H9 (cell line): ENCODE measurements at regions not wholly inside any gene's neighbourhood (a gene's known extent, or its start where the extent isn't known, plus 50 kb on each side); places are given as distances from the start of the nearest gene placed in this dataset.

Experiments
- DNase-seq: peaks from one replicate; pipeline ENCODE4 v3.0.0-alpha.2; 2017
- H2AFZ ChIP-seq: one replicate; pipeline ENCODE4 v1.6.1; 2013; ENCODE audit warnings: mild to moderate bottlenecking, low read length, control low read depth, moderate library complexity
- H2AK5ac ChIP-seq: 2 replicates; pipeline ENCODE4 v1.6.1; 2013; ENCODE audit warnings: low read length, control low read depth, mixed read lengths; ENCODE audit not compliant: insufficient read length
- H2BK120ac ChIP-seq: one replicate; pipeline ENCODE4 v1.6.1; 2013; ENCODE audit warnings: low read depth, mild to moderate bottlenecking, low read length, control low read depth, inconsistent platforms; ENCODE audit not compliant: poor library complexity, severe bottlenecking
- H2BK12ac ChIP-seq: 2 replicates; pipeline ENCODE4 v1.6.1; 2013; ENCODE audit warnings: low read length, control low read depth, mixed read lengths, low read depth; ENCODE audit not compliant: insufficient read length
- H2BK15ac ChIP-seq: 2 replicates; pipeline ENCODE4 v1.6.1; 2013; ENCODE audit warnings: low read depth, low read length, control low read depth
- H2BK20ac ChIP-seq: one replicate; pipeline ENCODE4 v1.6.1; 2013; ENCODE audit warnings: low read depth, mild to moderate bottlenecking, low read length, control low read depth, inconsistent platforms; ENCODE audit not compliant: poor library complexity, severe bottlenecking
- H2BK5ac ChIP-seq: 2 replicates; pipeline ENCODE4 v1.6.1; 2013; ENCODE audit warnings: low read length, control low read depth, mixed read lengths; ENCODE audit not compliant: insufficient read length
- H3K14ac ChIP-seq: 2 replicates; pipeline ENCODE4 v1.6.1; 2013; ENCODE audit warnings: low read length, control low read depth; ENCODE audit not compliant: insufficient read depth
- H3K18ac ChIP-seq: 2 replicates; pipeline ENCODE4 v1.6.1; 2013; ENCODE audit warnings: low read depth, mild to moderate bottlenecking, mixed read lengths, low read length, control low read depth; ENCODE audit not compliant: insufficient read length
- H3K23ac ChIP-seq: 2 replicates; pipeline ENCODE4 v1.6.1; 2013; ENCODE audit warnings: low read length, control low read depth, mixed read lengths, low read depth; ENCODE audit not compliant: insufficient read length
- H3K23me2 ChIP-seq: 2 replicates; pipeline ENCODE4 v1.6.1; 2013; ENCODE audit warnings: low read depth, mild to moderate bottlenecking, mixed read lengths, low read length, control low read depth; ENCODE audit not compliant: insufficient read length, poor library complexity, severe bottlenecking
- H3K27ac ChIP-seq: 2 replicates; pipeline ENCODE4 v1.5.1; 2013; ENCODE audit warnings: low read length, control low read depth, mixed read lengths, low read depth; ENCODE audit not compliant: insufficient read length
- H3K27me3 ChIP-seq: 2 replicates; pipeline ENCODE4 v1.6.1; 2013; ENCODE audit warnings: low read length, control low read depth, inconsistent platforms; ENCODE audit not compliant: insufficient read depth
- H3K4ac ChIP-seq: 2 replicates; pipeline ENCODE4 v1.6.1; 2013; ENCODE audit warnings: low read depth, mild to moderate bottlenecking, control low read depth, inconsistent platforms, low read length, moderate library complexity
- H3K4me1 ChIP-seq: 2 replicates; pipeline ENCODE4 v1.6.1; 2013; ENCODE audit warnings: low read length, control low read depth, inconsistent platforms; ENCODE audit not compliant: insufficient read depth
- H3K4me2 ChIP-seq: 2 replicates; pipeline ENCODE4 v1.6.1; 2013; ENCODE audit warnings: low read length, control low read depth, mixed read lengths; ENCODE audit not compliant: insufficient read length, insufficient read depth
- H3K56ac ChIP-seq: 2 replicates; pipeline ENCODE4 v1.6.1; 2013; ENCODE audit warnings: low read depth, mild to moderate bottlenecking, mixed read lengths, low read length, control low read depth; ENCODE audit not compliant: insufficient read length
- H3K79me1 ChIP-seq: 2 replicates; pipeline ENCODE4 v1.6.1; 2013; ENCODE audit warnings: low read depth, mild to moderate bottlenecking, moderate library complexity, low read length, control low read depth, inconsistent platforms; ENCODE audit not compliant: insufficient read depth, poor library complexity, severe bottlenecking
- H3K79me2 ChIP-seq: 2 replicates; pipeline ENCODE4 v1.6.1; 2013; ENCODE audit warnings: low read length, control low read depth, inconsistent platforms; ENCODE audit not compliant: insufficient read depth
- H3K9ac ChIP-seq: 2 replicates; pipeline ENCODE4 v1.6.1; 2013; ENCODE audit warnings: low read length, control low read depth, mixed read lengths; ENCODE audit not compliant: insufficient read length; ENCODE audit errors: extremely low read depth
- H3K9me3 ChIP-seq: one replicate; pipeline ENCODE4 v1.6.1; 2013; ENCODE audit warnings: low read depth, low read length, inconsistent platforms; ENCODE audit not compliant: control insufficient read depth
- H3T11ph ChIP-seq: one replicate; pipeline ENCODE4 v1.6.1; 2013; ENCODE audit warnings: mild to moderate bottlenecking, low read length, control low read depth, inconsistent platforms
- H4K20me1 ChIP-seq: one replicate; pipeline ENCODE4 v1.6.1; 2013; ENCODE audit not compliant: control insufficient read depth, insufficient read length, insufficient read depth
- H4K5ac ChIP-seq: 2 replicates; pipeline ENCODE4 v1.6.1; 2013; ENCODE audit warnings: low read depth, mild to moderate bottlenecking, mixed read lengths, low read length, control low read depth; ENCODE audit not compliant: insufficient read length
- H4K8ac ChIP-seq: replicated peaks from 2 replicates; pipeline ENCODE4 v1.6.1; 2013; ENCODE audit warnings: low read length, control low read depth, mixed read lengths, low read depth; ENCODE audit not compliant: insufficient read length
- H4K91ac ChIP-seq: 2 replicates; pipeline ENCODE4 v1.6.1; 2013; ENCODE audit warnings: low read depth, mild to moderate bottlenecking, moderate library complexity, mixed read lengths, low read length, control low read depth; ENCODE audit not compliant: insufficient read length
- H3K27ac Mint-ChIP-seq, 3 experiments: 2 replicates in 2 of 3; 3 replicates in 1 of 3; pipeline ENCODE4 v1.8.0; 2020 to 2021; ENCODE audit warnings: mixed read lengths in 3 of 3, mild to moderate bottlenecking in 1 of 3, moderate library complexity in 1 of 3
- H3K27me3 Mint-ChIP-seq: 2 replicates; pipeline ENCODE4 v1.8.0; 2021; ENCODE audit warnings: low read depth, mild to moderate bottlenecking, moderate library complexity, mixed read lengths
- H3K36me3 Mint-ChIP-seq, 3 experiments: 2 replicates in 2 of 3; 3 replicates in 1 of 3; pipeline ENCODE4 v1.8.0; 2020 to 2021; ENCODE audit warnings: low read depth in 3 of 3, mixed read lengths in 3 of 3; ENCODE audit not compliant: insufficient read depth in 1 of 3
- H3K4me1 Mint-ChIP-seq, 2 experiments: 2 replicates each; pipeline ENCODE4 v1.8.0; 2020; ENCODE audit warnings: mixed read lengths in 2 of 2
- H3K4me3 Mint-ChIP-seq, 2 experiments: 2 replicates in 1 of 2; 3 replicates in 1 of 2; pipeline ENCODE4 v1.8.0; 2020 to 2021; ENCODE audit warnings: mild to moderate bottlenecking in 2 of 2, mixed read lengths in 2 of 2, moderate library complexity in 1 of 2
- H3K9me3 Mint-ChIP-seq, 2 experiments: 2 replicates in 1 of 2; 3 replicates in 1 of 2; pipeline ENCODE4 v1.8.0; 2020; ENCODE audit warnings: mild to moderate bottlenecking in 2 of 2, mixed read lengths in 2 of 2, moderate library complexity in 1 of 2
- TF ChIP-seq, protein P1 (sequence below): fragments of 200-600 bp; sonication (generic); conservative IDR thresholded peaks from 3 replicates; pipeline ENCODE4 v1.8.0; 2021; ENCODE audit warnings: antibody characterized with exemption, mild to moderate bottlenecking

DNA sequence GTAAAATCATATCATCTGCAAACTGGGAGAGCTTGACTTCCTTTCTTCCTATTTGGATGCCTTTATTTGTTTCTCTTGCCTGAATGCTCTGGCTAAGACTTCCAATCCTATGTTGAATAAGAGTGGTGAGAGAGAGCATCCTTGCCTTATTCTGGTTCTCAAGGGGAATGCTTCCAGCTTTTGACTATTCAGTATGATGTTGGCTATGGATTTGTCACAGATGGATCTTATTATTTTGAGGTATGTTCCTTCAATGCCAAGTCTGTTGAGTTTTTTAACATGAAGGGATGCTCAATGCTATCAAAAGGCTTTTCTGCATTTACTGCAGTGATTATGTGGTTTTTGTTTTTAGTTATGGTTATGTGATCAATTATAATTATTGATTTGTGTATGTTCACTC, 2144.6 kb upstream of the TENM3 start:
- Histone ChIP-seq H4K5ac (no peak overlapping the region), H3K18ac (no peak overlapping the region), H3K27me3 (no peaks in the 10 kb centered on the region), H4K8ac (no peak overlapping the region), H2BK5ac (no peak overlapping the region), H2BK120ac (no peak overlapping the region), H3K4me1 (peaks cover 3% of the 10 kb centered on the region; the same call in 1 of the 2 replicates), H2BK12ac (no peak overlapping the region), H3K9ac (no peak overlapping the region), H2AFZ (no peak overlapping the region), H2AK5ac (no peak overlapping the region), H3K56ac (no peak overlapping the region), H2BK20ac (no peak overlapping the region), H3K4ac (no peak overlapping the region), H3K14ac (no peak overlapping the region), H3K27ac (no peak overlapping the region), H4K20me1 (no peaks in the 10 kb centered on the region), H3K23me2 (no peaks in the 10 kb centered on the region), H3K79me2 (no peaks in the 10 kb centered on the region), H3K9me3 (no peaks in the 10 kb centered on the region), H3K79me1 (no peaks in the 10 kb centered on the region), H2BK15ac (no peak overlapping the region), H3K23ac (no peak overlapping the region), H3K4me2 (no peak overlapping the region), H4K91ac (no peak overlapping the region), H3T11ph (no peak overlapping the region)
- Mint-ChIP-seq H3K36me3 (no peaks in the 10 kb centered on the region), H3K4me3 (no peak overlapping the region), H3K9me3 (no peaks in the 10 kb centered on the region), H3K27ac (no peak overlapping the region), H3K27me3 (peaks cover 2% of the 10 kb centered on the region; the same call in 1 of the 2 replicates), H3K4me1 (peaks cover 5 to 10% of the 10 kb centered on the region in 2 experiments; a peak in 3 of 4 replicates)
- DNase-seq, result no peak
- TF ChIP-seq, protein P1, sequence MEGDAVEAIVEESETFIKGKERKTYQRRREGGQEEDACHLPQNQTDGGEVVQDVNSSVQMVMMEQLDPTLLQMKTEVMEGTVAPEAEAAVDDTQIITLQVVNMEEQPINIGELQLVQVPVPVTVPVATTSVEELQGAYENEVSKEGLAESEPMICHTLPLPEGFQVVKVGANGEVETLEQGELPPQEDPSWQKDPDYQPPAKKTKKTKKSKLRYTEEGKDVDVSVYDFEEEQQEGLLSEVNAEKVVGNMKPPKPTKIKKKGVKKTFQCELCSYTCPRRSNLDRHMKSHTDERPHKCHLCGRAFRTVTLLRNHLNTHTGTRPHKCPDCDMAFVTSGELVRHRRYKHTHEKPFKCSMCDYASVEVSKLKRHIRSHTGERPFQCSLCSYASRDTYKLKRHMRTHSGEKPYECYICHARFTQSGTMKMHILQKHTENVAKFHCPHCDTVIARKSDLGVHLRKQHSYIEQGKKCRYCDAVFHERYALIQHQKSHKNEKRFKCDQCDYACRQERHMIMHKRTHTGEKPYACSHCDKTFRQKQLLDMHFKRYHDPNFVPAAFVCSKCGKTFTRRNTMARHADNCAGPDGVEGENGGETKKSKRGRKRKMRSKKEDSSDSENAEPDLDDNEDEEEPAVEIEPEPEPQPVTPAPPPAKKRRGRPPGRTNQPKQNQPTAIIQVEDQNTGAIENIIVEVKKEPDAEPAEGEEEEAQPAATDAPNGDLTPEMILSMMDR, result no peak
